SK-N-SH treated with all-trans-retinoic acid at 6 μM for 48 hours (cell line): ENCODE measurements at regions not wholly inside any gene's neighbourhood (a gene's known extent, or its start where the extent isn't known, plus 50 kb on each side); places are given as distances from the start of the nearest gene placed in this dataset.

Experiments used
- ATAC-seq: fragments of 200-7000 bp; cut with Tn5 transposase; 3 replicates; pipeline ENCODE4 v1.9.1; 2020; ENCODE audit warnings: mild to moderate bottlenecking, moderate library complexity
- ARNTL ChIP-seq: fragments of 450-650 bp; formaldehyde crosslinking; IDR thresholded peaks from 2 replicates; pipeline ENCODE4 v1.5.0; 2020; ENCODE audit warnings: low read depth, mild to moderate bottlenecking, moderate library complexity, borderline replicate concordance
- CREB5 ChIP-seq: fragments of 250-450 bp; sonication (Bioruptor Pico); IDR thresholded peaks from 2 replicates; pipeline ENCODE4 v1.5.1; 2020; ENCODE audit warnings: low read depth, mild to moderate bottlenecking, moderate library complexity
- CSDC2 ChIP-seq: fragments of 250-450 bp; sonication (Bioruptor Pico); IDR thresholded peaks from 2 replicates; pipeline ENCODE4 v1.5.0; 2020; ENCODE audit warnings: mild to moderate bottlenecking, moderate library complexity
- CSRNP3 ChIP-seq: fragments of 250-450 bp; sonication (Bioruptor Pico); IDR thresholded peaks from 2 replicates; pipeline ENCODE4 v1.5.1; 2021; ENCODE audit warnings: mild to moderate bottlenecking, moderate library complexity
- ESRRG ChIP-seq: fragments of 250-450 bp; sonication (Bioruptor Pico); IDR thresholded peaks from 2 replicates; pipeline ENCODE4 v1.6.1; 2021; ENCODE audit warnings: mild to moderate bottlenecking
- GLIS3 ChIP-seq: fragments of 250-450 bp; sonication (Bioruptor Pico); IDR thresholded peaks from 2 replicates; pipeline ENCODE4 v1.5.0; 2020; ENCODE audit warnings: mild to moderate bottlenecking, moderate library complexity
- ISL1 ChIP-seq: fragments of 250-450 bp; sonication (Bioruptor Pico); IDR thresholded peaks from 2 replicates; pipeline ENCODE4 v2.1.2; 2022; ENCODE audit warnings: mild to moderate bottlenecking, moderate library complexity
- OSR1 ChIP-seq: fragments of 250-450 bp; sonication (Bioruptor Pico); IDR thresholded peaks from 2 replicates; pipeline ENCODE4 v1.8.0; 2022; ENCODE audit warnings: moderate library complexity, mild to moderate bottlenecking, inconsistent platforms
- PATZ1 ChIP-seq: fragments of 250-450 bp; sonication (Bioruptor Pico); IDR thresholded peaks from 2 replicates; pipeline ENCODE4 v1.8.0; 2020; ENCODE audit warnings: mild to moderate bottlenecking, moderate library complexity, borderline replicate concordance
- POU6F1 ChIP-seq: fragments of 250-450 bp; sonication (Bioruptor Pico); IDR thresholded peaks from 2 replicates; pipeline ENCODE4 v1.8.0; 2021; ENCODE audit warnings: low read depth, mild to moderate bottlenecking, moderate library complexity, borderline replicate concordance
- PPARA ChIP-seq: fragments of 250-450 bp; sonication (Bioruptor Pico); IDR thresholded peaks from 2 replicates; pipeline ENCODE4 v1.5.0; 2020; ENCODE audit warnings: mild to moderate bottlenecking, borderline replicate concordance
- RARB ChIP-seq: fragments of 250-450 bp; sonication (Bioruptor Pico); IDR thresholded peaks from 2 replicates; pipeline ENCODE4 v1.8.0; 2021; ENCODE audit warnings: mild to moderate bottlenecking, moderate library complexity
- SNAI2 ChIP-seq: fragments of 250-450 bp; sonication (Bioruptor Pico); IDR thresholded peaks from 2 replicates; pipeline ENCODE4 v1.5.0; 2020; ENCODE audit warnings: mild to moderate bottlenecking, moderate library complexity
- TCF4 ChIP-seq: fragments of 250-450 bp; sonication (Bioruptor Pico); IDR thresholded peaks from 2 replicates; pipeline ENCODE4 v1.8.0; 2021; ENCODE audit warnings: mild to moderate bottlenecking, moderate library complexity, borderline replicate concordance
- TOX ChIP-seq: fragments of 250-450 bp; sonication (Bioruptor Pico); IDR thresholded peaks from 2 replicates; pipeline ENCODE4 v1.8.0; 2021; ENCODE audit warnings: mild to moderate bottlenecking, moderate library complexity, borderline replicate concordance
- TSHZ2 ChIP-seq: fragments of 250-450 bp; sonication (Bioruptor Pico); IDR thresholded peaks from 2 replicates; pipeline ENCODE4 v1.5.0; 2020; ENCODE audit warnings: mild to moderate bottlenecking, moderate library complexity
- ZC3H10 ChIP-seq: fragments of 250-450 bp; sonication (Bioruptor Pico); IDR thresholded peaks from 2 replicates; pipeline ENCODE4 v1.5.1; 2021; ENCODE audit warnings: mild to moderate bottlenecking, moderate library complexity
- ZFP3 ChIP-seq: fragments of 250-450 bp; sonication (Bioruptor Pico); IDR thresholded peaks from 2 replicates; pipeline ENCODE4 v1.5.0; 2020; ENCODE audit warnings: mild to moderate bottlenecking, moderate library complexity
- ZFP30 ChIP-seq: fragments of 450-650 bp; formaldehyde crosslinking; IDR thresholded peaks from 2 replicates; pipeline ENCODE4 v1.5.0; 2022; ENCODE audit warnings: mild to moderate bottlenecking, moderate library complexity
- ZNF565 ChIP-seq: fragments of 450-650 bp; formaldehyde crosslinking; conservative IDR thresholded peaks from 2 replicates; pipeline ENCODE4 v1.5.0; 2020; ENCODE audit warnings: low read depth, mild to moderate bottlenecking, moderate library complexity
- ZNF70 ChIP-seq: fragments of 450-650 bp; formaldehyde crosslinking; IDR thresholded peaks from 2 replicates; pipeline ENCODE4 v1.5.0; 2020; ENCODE audit warnings: mild to moderate bottlenecking, moderate library complexity
- ZNF8 ChIP-seq: fragments of 450-650 bp; formaldehyde crosslinking; IDR thresholded peaks from 2 replicates; pipeline ENCODE4 v1.5.0; 2020; ENCODE audit warnings: mild to moderate bottlenecking, moderate library complexity

GRCh38 chr7:91656541-91657482 lies 223.7 kb downstream of the MTERF1 start:
- ATAC-seq, result no peak; the same call in 2 of the 3 replicates
- TF ChIP-seq ZNF70 (no peak), ESRRG (no peak), ZNF8 (CRISPR knock-in tag) (peak; percentile 11; the same call in 1 of the 2 replicates)

GRCh38 chr7:91657483-91658071 lies 222.9 kb downstream of the MTERF1 start:
- TF ChIP-seq ISL1 (CRISPR knock-in tag) (peak; percentile 92), ZFP3 (CRISPR knock-in tag) (0 out of 2 replicates have a peak, but pooled peaks have one; percentile 22), TOX (CRISPR knock-in tag) (no peak), TCF4 (CRISPR knock-in tag) (peak; percentile 74; the same call in 1 of the 2 replicates), ZNF8 (CRISPR knock-in tag) (no peak), ZNF70 (no peak), GLIS3 (CRISPR knock-in tag) (0 out of 2 replicates have a peak, but pooled peaks have one; percentile 61), ESRRG (no peak), TSHZ2 (peak; percentile 77; the same call in 1 of the 2 replicates), CSDC2 (CRISPR knock-in tag) (no peak), ZNF565 (CRISPR knock-in tag) (no peak), CSRNP3 (no peak), SNAI2 (CRISPR knock-in tag) (0 out of 2 replicates have a peak, but pooled peaks have one; percentile 10), ZFP30 (no peak), RARB (no peak)
- peak; percentile 74 for ATAC-seq

GRCh38 chr7:91659096-91659495 lies 221.4 kb downstream of the MTERF1 start:
- no peak for ATAC-seq
- TF ChIP-seq ESRRG, result no peak
- TF ChIP-seq CSDC2 (CRISPR knock-in tag), result no peak
- TF ChIP-seq POU6F1, result no peak
- no peak for TF ChIP-seq ZC3H10 (CRISPR knock-in tag)
- no peak for TF ChIP-seq TSHZ2
- TF ChIP-seq ISL1 (CRISPR knock-in tag), result no peak
- TF ChIP-seq CSRNP3, result no peak
- no peak for TF ChIP-seq CREB5 (CRISPR knock-in tag)
- no peak for TF ChIP-seq ZNF565 (CRISPR knock-in tag)
- TF ChIP-seq PPARA (CRISPR knock-in tag), result no peak
- no peak for TF ChIP-seq RARB
- no peak for TF ChIP-seq OSR1 (CRISPR knock-in tag)
- TF ChIP-seq ZFP3 (CRISPR knock-in tag), result no peak
- TF ChIP-seq SNAI2 (CRISPR knock-in tag), result no peak
- TF ChIP-seq ZNF70, result no peak
- no peak for TF ChIP-seq ARNTL (CRISPR knock-in tag)
- TF ChIP-seq GLIS3 (CRISPR knock-in tag), result no peak
- no peak for TF ChIP-seq PATZ1
